ENCODE measurements at regions not wholly inside any gene's neighbourhood (a gene's known extent, or its start where the extent isn't known, plus 50 kb on each side); places are given as distances from the start of the nearest gene placed in this dataset.
"Not testable (repeated sequence)": the region's sequence is repeated elsewhere in the genome, so short reads cannot be mapped to it uniquely, and the experiment has no call there.

DNA sequence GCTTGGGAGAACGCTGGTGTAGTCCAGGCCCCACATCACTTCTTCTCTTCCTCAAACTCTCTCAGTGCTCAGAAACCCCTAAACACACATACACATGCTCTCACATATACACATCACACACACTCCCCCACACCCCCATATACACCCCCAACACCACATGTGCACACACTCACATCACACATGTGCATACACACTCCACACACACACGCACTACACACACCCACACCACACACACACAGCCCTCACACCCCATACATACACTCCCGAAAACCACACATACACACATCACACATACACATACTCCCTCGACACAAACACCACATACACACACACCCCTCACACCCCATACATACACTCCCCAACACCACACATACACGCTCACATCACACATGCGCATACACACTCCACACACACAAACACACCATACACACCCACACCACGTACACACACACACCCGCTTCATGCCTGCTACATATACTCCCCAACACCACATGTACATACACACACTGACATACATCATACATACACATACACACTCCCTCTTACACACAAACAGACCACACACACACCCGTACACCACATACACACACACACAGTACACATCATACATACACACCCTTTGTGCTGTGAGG is 110.3 kb upstream of the TMEM170B start:
- no peak for DNase-seq (ENCODE audit: low read depth)

DNA sequence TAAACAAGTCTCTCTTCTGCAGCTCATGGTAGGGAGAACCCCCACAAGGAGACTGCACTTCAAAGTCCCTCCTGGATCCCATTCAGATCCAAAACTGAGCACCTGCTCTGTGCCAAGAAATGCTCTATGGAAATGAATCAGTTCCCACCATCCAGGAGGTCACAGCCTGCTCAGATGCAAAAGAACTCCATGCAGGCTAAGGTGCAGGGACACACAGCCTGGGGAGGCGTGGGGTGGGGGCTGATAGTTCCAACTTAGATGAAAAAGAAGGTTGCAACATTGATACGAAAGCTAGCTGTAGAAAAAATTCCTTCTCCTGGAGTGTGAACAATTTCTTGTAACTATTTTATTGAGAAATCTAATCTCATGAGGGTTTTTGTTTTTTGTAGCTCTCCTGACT is 111.0 kb upstream of the TMEM170B start:
- DNase-seq (ENCODE audit: low read depth) = no peak

- no peak for DNase-seq (ENCODE audit: low read depth)
Measured at GRCh38 chr6:11425876-11426275, 111.7 kb upstream of the TMEM170B start.

- no peak for DNase-seq (ENCODE audit: low read depth)
Measured at GRCh38 chr6:11425431-11425871, 112.1 kb upstream of the TMEM170B start.

GRCh38 chr6:11424395-11425034 is 113.0 kb upstream of the TMEM170B start:
- no peak for DNase-seq (ENCODE audit: low read depth)

DNA sequence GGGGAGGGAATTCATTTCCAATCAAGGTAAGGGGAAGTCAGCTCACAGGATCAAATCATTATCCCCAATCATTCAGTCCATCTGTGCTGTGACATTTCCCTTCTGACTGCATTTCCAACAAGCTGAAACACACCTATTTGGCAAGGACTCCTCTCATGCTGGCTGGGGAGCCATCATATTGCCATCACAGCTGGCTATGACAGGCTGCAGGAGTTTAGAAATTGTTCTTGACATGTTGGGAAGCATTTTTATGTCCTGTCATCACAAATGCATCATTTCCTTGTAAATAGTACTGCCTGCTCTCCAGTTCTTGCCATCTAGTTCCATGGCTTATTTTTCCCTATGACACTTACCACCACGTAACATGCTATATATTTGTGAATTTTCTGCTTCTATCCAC is 113.9 kb upstream of the TMEM170B start:
- DNase-seq (ENCODE audit: low read depth) = no peak

- no peak for DNase-seq (ENCODE audit: low read depth)
Measured at GRCh38 chr6:11423072-11423471, 114.5 kb upstream of the TMEM170B start.

GRCh38 chr6:11419763-11420453 is 117.6 kb upstream of the TMEM170B start:
- DNase-seq (ENCODE audit: low read depth) = no peak

GRCh38 chr6:11418290-11418905 is 119.2 kb upstream of the TMEM170B start:
- no peak for DNase-seq (ENCODE audit: low read depth)

GRCh38 chr6:11416936-11417576 is 120.5 kb upstream of the TMEM170B start:
- no peak for DNase-seq (ENCODE audit: low read depth)

- DNase-seq (ENCODE audit: low read depth) = not testable (repeated sequence)
Measured at GRCh38 chr6:11416099-11416935, 121.2 kb upstream of the TMEM170B start.

- no peak for DNase-seq (ENCODE audit: low read depth)
Measured at GRCh38 chr6:11415557-11415956, 122.0 kb upstream of the TMEM170B start.

GRCh38 chr6:11414176-11414963 is 123.2 kb upstream of the TMEM170B start:
- no peak for DNase-seq (ENCODE audit: low read depth)

- no peak for DNase-seq (ENCODE audit: low read depth)
Measured at GRCh38 chr6:11413728-11414127, 123.8 kb upstream of the TMEM170B start.

DNA sequence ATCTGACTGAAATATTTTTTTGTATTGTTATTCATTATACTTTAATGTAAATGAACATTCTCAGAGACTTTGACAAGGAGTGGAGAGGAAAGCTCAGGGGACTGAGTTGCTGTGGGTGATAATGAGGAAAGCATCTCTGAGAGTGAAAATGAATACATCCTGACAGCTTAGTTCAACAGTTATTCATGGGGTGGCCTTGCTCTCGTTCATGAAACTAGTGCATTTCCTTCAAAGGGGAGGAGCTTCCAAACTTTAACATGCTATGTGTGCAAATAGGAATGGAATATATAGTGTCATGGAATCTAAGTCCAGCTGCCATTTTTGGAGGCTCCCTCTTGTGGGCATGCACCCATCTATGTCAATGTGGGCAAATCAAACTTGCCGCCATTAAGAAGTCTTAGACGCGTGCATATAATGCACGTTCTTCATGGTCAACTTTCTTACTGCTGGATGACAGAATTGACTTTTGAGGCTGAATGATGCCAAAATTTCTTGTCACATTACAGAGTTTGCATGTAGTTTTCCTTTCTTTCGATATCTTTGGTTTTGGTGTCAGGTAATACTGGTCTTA is 124.3 kb upstream of the TMEM170B start:
- DNase-seq (ENCODE audit: low read depth) = no peak

DNA sequence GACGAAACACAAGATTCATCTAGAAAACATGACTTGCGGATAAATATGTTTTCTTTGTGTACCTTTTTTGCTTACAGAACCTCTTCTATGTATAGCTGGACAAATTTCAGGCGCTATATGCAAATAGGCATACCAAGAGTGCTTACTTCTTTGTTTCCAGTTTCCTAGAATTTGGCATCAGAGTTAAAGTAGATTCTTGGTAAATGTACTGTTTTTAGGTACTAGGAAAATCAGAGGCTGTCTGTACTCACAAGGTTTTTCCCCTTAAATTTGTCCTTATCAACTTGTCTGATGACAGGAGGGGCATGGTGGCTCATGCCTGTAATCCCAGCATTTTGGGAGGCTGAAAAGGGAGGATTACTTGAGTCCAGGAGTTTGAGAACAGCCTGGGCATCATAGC is 124.9 kb upstream of the TMEM170B start:
- no peak for DNase-seq (ENCODE audit: low read depth)

- no peak for DNase-seq (ENCODE audit: low read depth)
Measured at GRCh38 chr6:11412011-11412424, 125.5 kb upstream of the TMEM170B start.

- DNase-seq (ENCODE audit: low read depth) = no peak
Measured at GRCh38 chr6:11411593-11411992, 126.0 kb upstream of the TMEM170B start.

- DNase-seq (ENCODE audit: low read depth) = no peak
Measured at GRCh38 chr6:11410539-11411307, 126.8 kb upstream of the TMEM170B start.

DNA sequence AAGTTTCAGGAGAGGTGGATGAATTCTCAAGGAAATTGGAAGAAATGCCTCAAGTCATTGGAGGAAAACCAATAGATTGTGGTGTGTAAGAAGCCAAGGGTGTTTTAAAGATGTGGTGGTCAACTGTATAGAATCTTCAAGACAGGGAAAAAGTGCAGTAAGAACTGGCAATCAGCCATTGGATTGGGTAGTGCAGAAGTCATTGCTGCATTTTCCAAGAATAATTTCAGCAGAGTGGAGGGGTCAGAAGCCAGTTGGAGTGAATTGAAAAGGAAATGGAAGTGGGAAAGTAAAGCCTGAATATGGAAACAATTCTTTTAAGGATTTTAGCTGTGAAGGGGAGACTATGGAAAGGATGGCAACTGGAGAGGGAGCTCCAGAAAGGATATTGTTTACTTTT is 128.2 kb upstream of the TMEM170B start:
- DNase-seq (ENCODE audit: low read depth) = no peak

Measured in activated T-helper 1 cell treated with Interleukin-2 at 50 U/mL for 16 hours (primary cell).